Small intestine (tissue), 7 donors: ENCODE measurements at regions not wholly inside any gene's neighbourhood (a gene's known extent, or its start where the extent isn't known, plus 50 kb on each side); places are given as distances from the start of the nearest gene placed in this dataset.
"Not testable (repeated sequence)": the region's sequence is repeated elsewhere in the genome, so short reads cannot be mapped to it uniquely, and the experiment has no call there.

Experiments used
- DNase-seq, 2 donors: peaks; one replicate each; pipeline versions ENCODE4 v3.0.0 to v3.0.0-alpha.2; 2013
- FAIRE-seq: peaks from 2 replicates; lab custom pipeline; 2012; peaks lifted over from hg19 to GRCh38; lab: Jason Lieb, UNC
- H3K27ac ChIP-seq, 3 donors: one replicate each; pipeline ENCODE4 v1.5.1; 2013; ENCODE audit warnings: low read length in 2 of 3, mild to moderate bottlenecking in 2 of 3, control low read depth in 1 of 3, inconsistent platforms in 1 of 3, low read depth in 1 of 3, moderate library complexity in 1 of 3
- H3K27me3 ChIP-seq, 3 donors: one replicate each; pipeline ENCODE4 v1.6.1; 2013; ENCODE audit warnings: low read length in 3 of 3, inconsistent platforms in 1 of 3; ENCODE audit not compliant: control insufficient read depth in 3 of 3, insufficient read depth in 3 of 3
- H3K36me3 ChIP-seq, 3 donors: one replicate each; pipeline ENCODE4 v1.6.1; 2013; ENCODE audit warnings: low read length in 3 of 3, inconsistent platforms in 1 of 3, low read depth in 1 of 3, mild to moderate bottlenecking in 1 of 3, moderate library complexity in 1 of 3; ENCODE audit not compliant: control insufficient read depth in 3 of 3, insufficient read depth in 2 of 3
- H3K4me1 ChIP-seq, 3 donors: one replicate each; pipeline ENCODE4 v1.6.1; 2013; ENCODE audit warnings: low read length in 2 of 3, inconsistent platforms in 1 of 3, low read depth in 1 of 3, mild to moderate bottlenecking in 1 of 3, moderate library complexity in 1 of 3; ENCODE audit not compliant: control insufficient read depth in 3 of 3, insufficient read depth in 2 of 3
- H3K4me3 ChIP-seq, 3 donors: one replicate each; pipeline ENCODE4 v1.5.1; 2013; ENCODE audit warnings: low read length in 3 of 3, control low read depth in 1 of 3, inconsistent platforms in 1 of 3, low read depth in 1 of 3, mild to moderate bottlenecking in 1 of 3, moderate library complexity in 1 of 3
- H3K9me3 ChIP-seq, 2 donors: one replicate each; pipeline ENCODE4 v1.6.1; 2013; ENCODE audit warnings: low read depth in 1 of 2, low read length in 1 of 2; ENCODE audit not compliant: control insufficient read depth in 2 of 2, insufficient read depth in 1 of 2
- WGBS, 3 donors: extraction: QIAGEN DNeasy Blood & Tissue Kit; methylation state at CpG; one replicate each; pipeline ENCODE4 v1.1.7; 2013; 5-methylcytosine and 5-hydroxymethylcytosine counted together
- donor health status: healthy with polysubstance abuse.
- donor health status: control.
- donor health status: control.
- donor health status: Bipolar disorder and iron deficiency.
- donor health status: healthy.

GRCh38 chr6:145155873-145156782, 579.2 kb downstream of the EPM2A start:
- Histone ChIP-seq H3K27ac (no peak overlapping the region), H3K4me3 (no peak overlapping the region), H3K9me3 (peaks cover 0 to 18% of the 10 kb centered on the region in 2 donors), H3K4me1 (peaks cover 0 to 10% (median 0%) of the 10 kb centered on the region in 3 donors), H3K36me3 (no peaks in the 10 kb centered on the region), H3K27me3 (no peaks in the 10 kb centered on the region)
- no peak for DNase-seq
- 57 to 76% (median 67%) methylated on average over 2 of the region's 2 CpGs for WGBS, 3 donors
- FAIRE-seq: no peak

- not testable (repeated sequence) for DNase-seq, H3K36me3 ChIP-seq, FAIRE-seq, H3K4me1 ChIP-seq, H3K4me3 ChIP-seq, H3K27me3 ChIP-seq, H3K27ac ChIP-seq
- peaks cover 0 to 18% of the 10 kb centered on the region in 2 donors for H3K9me3 ChIP-seq
- WGBS, 3 donors: 67 to 89% (median 75%) methylated on average over 1 of the region's 1 CpG
These were observed 576.7 kb downstream of the EPM2A start for GRCh38 chr6:145158636-145159035.

- H3K4me3 ChIP-seq: no peak overlapping the region
- H3K36me3 ChIP-seq: no peaks in the 10 kb centered on the region
- DNase-seq (peak; percentile 54 to 64), FAIRE-seq (no peak)
- no peak overlapping the region for H3K27ac ChIP-seq
- H3K9me3 ChIP-seq: peaks cover 0 to 18% of the 10 kb centered on the region in 2 donors
- peaks cover 0 to 10% (median 0%) of the 10 kb centered on the region in 3 donors for H3K4me1 ChIP-seq
- no peaks in the 10 kb centered on the region for H3K27me3 ChIP-seq
These were observed 575.4 kb downstream of the EPM2A start for GRCh38 chr6:145159921-145160320.

GRCh38 chr6:145161501-145161900, 573.8 kb downstream of the EPM2A start:
- no peaks in the 10 kb centered on the region for H3K27me3 ChIP-seq
- H3K4me3 ChIP-seq: no peak overlapping the region
- peaks cover 0 to 10% (median 0%) of the 10 kb centered on the region in 3 donors for H3K4me1 ChIP-seq
- peaks cover 0 to 18% of the 10 kb centered on the region in 2 donors for H3K9me3 ChIP-seq
- FAIRE-seq (no peak), DNase-seq (no peak)
- WGBS, 3 donors: 87 to 100% (median 94%) methylated on average over 1 of the region's 1 CpG
- H3K27ac ChIP-seq: no peak overlapping the region
- H3K36me3 ChIP-seq: no peaks in the 10 kb centered on the region

GRCh38 chr6:145169726-145170224, 565.5 kb downstream of the EPM2A start:
- no peak for DNase-seq
- 83 to 87% (median 86%) methylated on average over 2 of the region's 2 CpGs for WGBS, 3 donors

GRCh38 chr6:145175470-145175869, 559.9 kb downstream of the EPM2A start:
- no peak overlapping the region for H3K27ac ChIP-seq
- H3K36me3 ChIP-seq: no peaks in the 10 kb centered on the region
- DNase-seq: no peak
- 78 to 88% (median 82%) methylated on average over 6 of the region's 6 CpGs for WGBS, 3 donors
- peaks cover 0 to under 1% (median 0%) of the 10 kb centered on the region in 3 donors for H3K4me1 ChIP-seq
- H3K9me3 ChIP-seq: peaks cover 0 to 3% of the 10 kb centered on the region in 2 donors
- no peak for FAIRE-seq
- H3K27me3 ChIP-seq: no peaks in the 10 kb centered on the region
- no peak overlapping the region for H3K4me3 ChIP-seq

More at GRCh38 chr6:145169726-145170224, 565.5 kb downstream of the EPM2A start:
- FAIRE-seq: no peak
- Histone ChIP-seq H3K4me1 (peaks cover 0 to 4% (median 0%) of the 10 kb centered on the region in 3 donors), H3K9me3 (no peaks in the 10 kb centered on the region), H3K27me3 (no peaks in the 10 kb centered on the region), H3K4me3 (no peak overlapping the region), H3K27ac (no peak overlapping the region), H3K36me3 (no peaks in the 10 kb centered on the region)

GRCh38 chr6:145178391-145178790, 556.9 kb downstream of the EPM2A start:
- Histone ChIP-seq H3K27me3 (no peaks in the 10 kb centered on the region), H3K36me3 (no peaks in the 10 kb centered on the region), H3K27ac (no peak overlapping the region), H3K4me3 (no peak overlapping the region), H3K9me3 (peaks cover 0 to 3% of the 10 kb centered on the region in 2 donors), H3K4me1 (no peaks in the 10 kb centered on the region)
- DNase-seq (no peak), FAIRE-seq (no peak)
- WGBS, 3 donors: 70 to 86% (median 83%) methylated on average over 5 of the region's 5 CpGs

- Histone ChIP-seq H3K4me1 (no peaks in the 10 kb centered on the region), H3K9me3 (no peaks in the 10 kb centered on the region), H3K36me3 (no peaks in the 10 kb centered on the region), H3K4me3 (no peak overlapping the region), H3K27ac (no peak overlapping the region), H3K27me3 (no peaks in the 10 kb centered on the region)
- FAIRE-seq (no peak), DNase-seq (no peak)
- 53 to 73% (median 63%) methylated on average over 2 of the region's 2 CpGs for WGBS, 3 donors
These were observed 547.7 kb downstream of the EPM2A start for GRCh38 chr6:145187491-145188206.
